Panc1 (cell line): ENCODE measurements at regions not wholly inside any gene's neighbourhood (a gene's known extent, or its start where the extent isn't known, plus 50 kb on each side); places are given as distances from the start of the nearest gene placed in this dataset.
A peak's percentile ranks its signal among the peaks of the same experiment; 100 is the strongest.

Source experiments
- ATAC-seq: fragments of 200-7000 bp; cut with Tn5 transposase; 2 replicates; pipeline ENCODE4 v1.9.1; 2020; ENCODE audit warnings: mild to moderate bottlenecking, moderate library complexity
- BruUV-seq: library from RNA; stranded (reverse); fragments of 400-500 nt; replicated peaks from 2 replicates; lab custom pipeline; 2021; lab: Mats Ljungman, UMichigan
- CTCF ChIA-PET: fragments of 300-600 bp; sonication (Branson Sonifier 250); formaldehyde crosslinking; loops from one replicate; lab custom pipeline; 2022; ENCODE audit warnings: antibody characterized with exemption; lab: Charles Lee
- POLR2A ChIA-PET: fragments of 300-600 bp; sonication (Branson Sonifier 250); formaldehyde crosslinking; loops from one replicate; lab custom pipeline; 2022; ENCODE audit warnings: antibody characterized with exemption; lab: Charles Lee
- DNase-seq: peaks from one replicate; pipeline ENCODE4 v3.0.0-alpha.2; 2010; ENCODE audit warnings: low read depth, low spot score
- H3K27ac ChIP-seq: 2 replicates; pipeline ENCODE4 v1.5.1; 2011; ENCODE audit warnings: mild to moderate bottlenecking, low read length, inconsistent platforms
- H3K27me3 ChIP-seq: fragments of 200-500 bp; sonication (Bioruptor generic); 2 replicates; pipeline ENCODE4 v1.6.0; 2014; ENCODE audit warnings: low read length, inconsistent platforms; ENCODE audit not compliant: control insufficient read depth, insufficient read depth
- H3K36me3 ChIP-seq: fragments of 200-500 bp; sonication (Bioruptor generic); 2 replicates; pipeline ENCODE4 v1.5.1; 2014; ENCODE audit warnings: inconsistent platforms, mild to moderate bottlenecking, low read length, moderate library complexity; ENCODE audit not compliant: control insufficient read depth, insufficient read depth
- H3K4me1 ChIP-seq: 2 replicates; pipeline ENCODE4 v1.5.1; 2011; ENCODE audit warnings: inconsistent platforms, mild to moderate bottlenecking, low read length, moderate library complexity; ENCODE audit not compliant: control insufficient read depth, insufficient read depth
- H3K4me3 ChIP-seq, 2 experiments: 2 replicates each; pipeline ENCODE4 v1.5.1; 2011 to 2012; ENCODE audit warnings: low read depth in 2 of 2, low read length in 2 of 2, mild to moderate bottlenecking in 2 of 2, inconsistent platforms in 1 of 2, moderate library complexity in 1 of 2
- H3K9me3 ChIP-seq: fragments of 200-500 bp; sonication (Bioruptor generic); 2 replicates; pipeline ENCODE4 v1.5.1; 2014; ENCODE audit warnings: low read depth, mild to moderate bottlenecking, inconsistent platforms, low read length, moderate library complexity; ENCODE audit not compliant: control insufficient read depth, insufficient read depth
- CTCF ChIP-seq: fragments of 450-650 bp; IDR thresholded peaks from 2 replicates; pipeline ENCODE4 v1.5.1; 2017; ENCODE audit warnings: mild to moderate bottlenecking
- POLR2AphosphoS5 ChIP-seq: IDR thresholded peaks from 2 replicates; pipeline ENCODE4 v1.6.1; 2012; ENCODE audit warnings: mild to moderate bottlenecking, low read depth, low read length, moderate library complexity
- REST ChIP-seq, 2 experiments: IDR thresholded peaks; 2 replicates each; pipeline ENCODE4 v1.6.1; 2011 to 2012; ENCODE audit warnings: low read depth in 2 of 2, control low read depth in 1 of 2, low read length in 1 of 2, mild to moderate bottlenecking in 1 of 2, moderate library complexity in 1 of 2; ENCODE audit not compliant: insufficient read depth in 1 of 2
- SIN3A ChIP-seq: IDR thresholded peaks from 2 replicates; pipeline ENCODE4 v1.6.1; 2012; ENCODE audit warnings: low read depth, mild to moderate bottlenecking, low read length, moderate library complexity, borderline replicate concordance; ENCODE audit not compliant: insufficient read depth
- TCF7L2 ChIP-seq: IDR thresholded peaks from 2 replicates; pipeline ENCODE4 v1.6.1; 2011; ENCODE audit warnings: mild to moderate bottlenecking, low read depth, low read length, inconsistent platforms
- in situ Hi-C: cut with HindIII; loops from 2 replicates; pipeline ENCODE4 v1.10.0; 2016; ENCODE audit warnings: low sequenced_read_pairs, low pct_unique_long_range_greater_than_20kb
- intact Hi-C: fragments of 100-400 bp; cut with micrococcal nuclease; formaldehyde crosslinking; loops from one replicate; pipeline ENCODE4 v1.10.0; 2022; ENCODE audit not compliant: unreplicated experiment

GRCh38 chr11:76721755-76722677, 51.5 kb upstream of the LRRC32 start:
- H3K27me3 ChIP-seq, result peaks cover 13% of the 10 kb centered on the region
- H3K4me1 ChIP-seq, result no peaks in the 10 kb centered on the region
- POLR2A ChIA-PET, result interaction anchor here (0.6 to 0.7 kb wide), 2 partner anchors 137 to 183 kb away, joined by 6 to 8 read pairs; no protein-coding TSS in a partner anchor
- CTCF ChIA-PET, result interaction anchor here (0.5 to 2.5 kb wide), 16 partner anchors 8 to 369 kb away, joined by 3 to 19 read pairs (median 6); no protein-coding TSS in a partner anchor
- ATAC-seq, result peak; percentile 98
- H3K4me3 ChIP-seq, result peak overlapping the region in 1 of 2 experiments; percentile 7; a peak in 1 of 4 replicates
- intact Hi-C loops (no loop called here), in situ Hi-C loops (no loop called here)
- no peaks in the 10 kb centered on the region for H3K36me3 ChIP-seq
- no peak overlapping the region for H3K27ac ChIP-seq
- no TSS peak for BruUV-seq
- peak; percentile 55 for DNase-seq
- TF ChIP-seq REST (IDR thresholded peaks at IDR 0.05; ENCODE audit: insufficient read depth in 1 of 2, low read depth in 2 of 2, low read length in 1 of 2), result 0 out of 4 replicates have a peak, but pooled peaks of 1 of the 2 experiments have one; percentile 52
- no peak for TF ChIP-seq SIN3A
- TF ChIP-seq CTCF, result peak; percentile 99
- TF ChIP-seq POLR2AphosphoS5, result no peak
- TF ChIP-seq TCF7L2, result no peak
- no peaks in the 10 kb centered on the region for H3K9me3 ChIP-seq

- H3K27me3 ChIP-seq, result peaks cover 20% of the 10 kb centered on the region
- TF ChIP-seq REST (IDR thresholded peaks at IDR 0.05; ENCODE audit: insufficient read depth in 1 of 2, low read depth in 2 of 2, low read length in 1 of 2), result no peak
- peak; percentile 20 for TF ChIP-seq CTCF
- intact Hi-C loops, result no loop called here
- CTCF ChIA-PET, result interaction anchor here (1.1 to 2.5 kb wide), 4 partner anchors 9 to 298 kb away, joined by 4 to 12 read pairs (median 6); no protein-coding TSS in a partner anchor
- no peaks in the 10 kb centered on the region for H3K4me1 ChIP-seq
- DNase-seq, result no peak
- H3K4me3 ChIP-seq, result no peak overlapping the region
- POLR2A ChIA-PET, result no interaction called here
- no peak overlapping the region for H3K27ac ChIP-seq
- in situ Hi-C loops, result no loop called here
- H3K9me3 ChIP-seq, result no peaks in the 10 kb centered on the region
- ATAC-seq, result 0 out of 2 replicates have a peak, but pooled peaks have one; percentile 39
- H3K36me3 ChIP-seq, result no peaks in the 10 kb centered on the region
- BruUV-seq, result no TSS peak
Observed at GRCh38 chr11:76723142-76723541, 52.6 kb upstream of the LRRC32 start.
